GM12878 (cell line): ENCODE measurements at regions not wholly inside any gene's neighbourhood (a gene's known extent, or its start where the extent isn't known, plus 50 kb on each side); places are given as distances from the start of the nearest gene placed in this dataset.

Source experiments
- ATAC-seq: fragments of 200-7000 bp; cut with Tn5 transposase; 3 replicates; pipeline ENCODE4 v1.9.1; 2020; ENCODE audit warnings: mild to moderate bottlenecking, moderate library complexity
- BruUV-seq: library from RNA; stranded (reverse); fragments of 400-500 nt; replicated peaks from 2 replicates; lab custom pipeline; 2021; lab: Mats Ljungman, UMichigan
- CTCF ChIA-PET: fragments of 300-600 bp; sonication (Branson Sonifier 250); formaldehyde crosslinking; extraction: SDS; loops from one replicate; lab custom pipeline; 2021; ENCODE audit warnings: inconsistent platforms; lab: Yijun Ruan, JAX
- POLR2A ChIA-PET: fragments of 350-600 bp; formaldehyde crosslinking; extraction: SDS; loops from one replicate; lab custom pipeline; 2021; ENCODE audit warnings: inconsistent platforms; lab: Charles Lee
- RAD21 ChIA-PET: fragments of 300-600 bp; sonication (Branson Sonifier 250); formaldehyde crosslinking; loops from one replicate; lab custom pipeline; 2023; ENCODE audit warnings: antibody characterized with exemption; ENCODE audit not compliant: unreplicated experiment; lab: Charles Lee
- SMC1A ChIA-PET: fragments of 300-600 bp; sonication (Branson Sonifier 250); formaldehyde crosslinking; loops from one replicate; lab custom pipeline; 2023; ENCODE audit not compliant: unreplicated experiment, uncharacterized antibody; lab: Charles Lee
- DNase-seq: peaks from one replicate; pipeline ENCODE4 v3.0.0-alpha.2; 2011; ENCODE audit warnings: low read depth, low spot score
- FAIRE-seq: peaks from 3 replicates; lab custom pipeline; 2011; peaks lifted over from hg19 to GRCh38; lab: Jason Lieb, UNC
- H2AFZ ChIP-seq: 2 replicates; pipeline ENCODE4 v1.6.0; 2011; ENCODE audit warnings: low read depth, low read length, control low read depth; ENCODE audit not compliant: control insufficient read depth
- H3K27ac ChIP-seq: 2 replicates; pipeline ENCODE4 v1.5.1; 2011; ENCODE audit warnings: control low read depth; ENCODE audit not compliant: control insufficient read depth, insufficient read depth
- H3K27me3 ChIP-seq, 2 experiments: replicated peaks in 1 of 2; 2 replicates each; pipeline versions ENCODE4 v1.6.0 to v1.6.1; 2011; ENCODE audit warnings: low read length in 1 of 2; ENCODE audit not compliant: control insufficient read depth in 2 of 2, insufficient read depth in 2 of 2
- H3K36me3 ChIP-seq, 2 experiments: 2 replicates each; pipeline ENCODE4 v1.5.1; 2011; ENCODE audit warnings: low read length in 1 of 2; ENCODE audit not compliant: control insufficient read depth in 2 of 2, insufficient read depth in 2 of 2
- H3K4me1 ChIP-seq: 2 replicates; pipeline ENCODE4 v1.6.1; 2011; ENCODE audit warnings: mild to moderate bottlenecking, low read length, moderate library complexity, mixed read lengths; ENCODE audit not compliant: control insufficient read depth, insufficient read depth
- H3K4me2 ChIP-seq: 2 replicates; pipeline ENCODE4 v1.6.0; 2011; ENCODE audit warnings: control low read depth; ENCODE audit not compliant: control insufficient read depth, insufficient read depth
- H3K4me3 ChIP-seq: fragments of 200-600 bp; sonication (generic); 2 replicates; pipeline ENCODE4 v1.5.1; 2016
- H3K79me2 ChIP-seq: 2 replicates; pipeline ENCODE4 v1.6.0; 2011; ENCODE audit warnings: low read length; ENCODE audit not compliant: control insufficient read depth, insufficient read depth
- H3K9ac ChIP-seq: 2 replicates; pipeline ENCODE4 v1.8.0; 2011; ENCODE audit warnings: low read length, control low read depth, mixed read lengths; ENCODE audit not compliant: control insufficient read depth, insufficient read depth
- H3K9me3 ChIP-seq: replicated peaks from 3 replicates; pipeline ENCODE4 v1.5.1; 2011; ENCODE audit warnings: mild to moderate bottlenecking, low read length; ENCODE audit not compliant: control insufficient read depth, insufficient read depth
- H4K20me1 ChIP-seq: 2 replicates; pipeline ENCODE4 v1.6.0; 2011; ENCODE audit not compliant: control insufficient read depth, insufficient read depth
- ATF2 ChIP-seq: IDR thresholded peaks from 2 replicates; pipeline ENCODE4 v1.6.1; 2012; ENCODE audit warnings: low read length, inconsistent platforms
- BRCA1 ChIP-seq: IDR thresholded peaks from 2 replicates; pipeline ENCODE4 v1.6.1; 2011; ENCODE audit warnings: low read depth, low read length, improper control_type of control experiment
- CBX3 ChIP-seq: fragments of 200-600 bp; sonication (generic); IDR thresholded peaks from 2 replicates; pipeline ENCODE4 v1.6.1; 2016; ENCODE audit warnings: low read depth, borderline replicate concordance
- EED ChIP-seq: sonication (generic); IDR thresholded peaks from 2 replicates; pipeline ENCODE4 v1.6.1; 2016; ENCODE audit warnings: antibody characterized with exemption, low read depth
- FOXK2 ChIP-seq: fragments of 450-650 bp; IDR thresholded peaks from 2 replicates; pipeline ENCODE4 v1.6.1; 2017; ENCODE audit warnings: mild to moderate bottlenecking, moderate library complexity
- IRF4 ChIP-seq: IDR thresholded peaks from 2 replicates; pipeline ENCODE4 v1.6.1; 2011; ENCODE audit warnings: low read depth, low read length
- KDM1A ChIP-seq: fragments of 200-600 bp; sonication (generic); IDR thresholded peaks from 2 replicates; pipeline ENCODE4 v1.6.1; 2016; ENCODE audit warnings: borderline replicate concordance
- KLF5 ChIP-seq: fragments of 450-650 bp; IDR thresholded peaks from 2 replicates; pipeline ENCODE4 v1.6.1; 2014; ENCODE audit warnings: mild to moderate bottlenecking; ENCODE audit not compliant: partially characterized antibody
- MLLT1 ChIP-seq: fragments of 450-650 bp; IDR thresholded peaks from 2 replicates; pipeline ENCODE4 v1.6.1; 2016; ENCODE audit warnings: mild to moderate bottlenecking
- NR2C2 ChIP-seq: IDR thresholded peaks from 2 replicates; pipeline ENCODE4 v1.6.1; 2011; ENCODE audit warnings: borderline replicate concordance, low read depth; ENCODE audit not compliant: control insufficient read depth, insufficient read length
- SREBF1 ChIP-seq: IDR thresholded peaks from 2 replicates; pipeline ENCODE4 v1.6.1; 2012; ENCODE audit warnings: mild to moderate bottlenecking, low read length
- YY1 ChIP-seq: IDR thresholded peaks from 2 replicates; pipeline ENCODE4 v1.6.1; 2011; ENCODE audit warnings: low read depth, mild to moderate bottlenecking, low read length
- ZNF207 ChIP-seq: fragments of 450-650 bp; IDR thresholded peaks from 2 replicates; pipeline ENCODE4 v1.6.1; 2014; ENCODE audit warnings: antibody characterized with exemption, mild to moderate bottlenecking, borderline replicate concordance
- ZNF622 ChIP-seq: fragments of 450-650 bp; IDR thresholded peaks from 2 replicates; pipeline ENCODE4 v1.6.1; 2017; ENCODE audit warnings: mild to moderate bottlenecking, inconsistent platforms
- WGBS: methylation state at CpG from one replicate; pipeline ENCODE4 v1.1.6; 2016; ENCODE audit warnings: low lambda C conversion rate; ENCODE audit not compliant: insufficient replicate concordance, insufficient coverage; ENCODE audit errors: missing lambda C conversion rate; 5-methylcytosine and 5-hydroxymethylcytosine counted together
- in situ Hi-C: fragments of 300-500 bp; cut with MboI; formaldehyde crosslinking; loops from 9 replicates; pipeline ENCODE4 v1.14.3; 2018; ENCODE audit warnings: mixed read lengths
- intact Hi-C: fragments of 100-400 bp; cut with micrococcal nuclease; formaldehyde crosslinking; loops from one replicate; pipeline ENCODE4 v1.14.2; 2022; ENCODE audit not compliant: unreplicated experiment
- TF ChIP-seq, protein P1 (sequence below): fragments of 450-650 bp; IDR thresholded peaks from 2 replicates; pipeline ENCODE4 v1.6.1; 2017; ENCODE audit warnings: mild to moderate bottlenecking, moderate library complexity
- TF ChIP-seq, protein P2 (sequence below): IDR thresholded peaks from 2 replicates; pipeline ENCODE4 v1.6.1; 2012; ENCODE audit warnings: low read depth, low read length, improper control_type of control experiment
- TF ChIP-seq, protein P3 (sequence below): fragments of 450-650 bp; conservative IDR thresholded peaks from 2 replicates; pipeline ENCODE4 v1.6.1; 2017; ENCODE audit warnings: mild to moderate bottlenecking, moderate library complexity

GRCh38 chr11:116678887-116679286 is 93.9 kb downstream of the BUD13 start:
- H3K27ac ChIP-seq: no peak overlapping the region
- no peak overlapping the region for H3K4me2 ChIP-seq
- no peaks in the 10 kb centered on the region for H3K9me3 ChIP-seq
- no peak overlapping the region for H3K9ac ChIP-seq
- WGBS: 34% methylated on average over 3 of the region's 3 CpGs
- ChIA-PET POLR2A (no interaction called here), CTCF (no interaction called here), SMC1A (no interaction called here), RAD21 (no interaction called here)
- no peaks in the 10 kb centered on the region for H3K27me3 ChIP-seq
- intact Hi-C loops: no loop called here
- no peaks in the 10 kb centered on the region for H3K36me3 ChIP-seq
- no peak for FAIRE-seq
- no peak overlapping the region for H3K4me3 ChIP-seq
- no peaks in the 10 kb centered on the region for H3K79me2 ChIP-seq
- in situ Hi-C loops: no loop called here
- H2AFZ ChIP-seq: no peak overlapping the region
- BruUV-seq: no TSS peak
- DNase-seq: no peak
- ATAC-seq: no peak
- H3K4me1 ChIP-seq: no peaks in the 10 kb centered on the region
- H4K20me1 ChIP-seq: no peaks in the 10 kb centered on the region
- TF ChIP-seq EED (no peak), SREBF1 (no peak), NR2C2 (no peak), BRCA1 (no peak), ZNF622 (no peak), FOXK2 (no peak), ATF2 (no peak), MLLT1 (no peak), YY1 (no peak), ZNF207 (no peak), IRF4 (no peak), KDM1A (no peak), CBX3 (no peak), KLF5 (no peak)
- TF ChIP-seq, protein P1, sequence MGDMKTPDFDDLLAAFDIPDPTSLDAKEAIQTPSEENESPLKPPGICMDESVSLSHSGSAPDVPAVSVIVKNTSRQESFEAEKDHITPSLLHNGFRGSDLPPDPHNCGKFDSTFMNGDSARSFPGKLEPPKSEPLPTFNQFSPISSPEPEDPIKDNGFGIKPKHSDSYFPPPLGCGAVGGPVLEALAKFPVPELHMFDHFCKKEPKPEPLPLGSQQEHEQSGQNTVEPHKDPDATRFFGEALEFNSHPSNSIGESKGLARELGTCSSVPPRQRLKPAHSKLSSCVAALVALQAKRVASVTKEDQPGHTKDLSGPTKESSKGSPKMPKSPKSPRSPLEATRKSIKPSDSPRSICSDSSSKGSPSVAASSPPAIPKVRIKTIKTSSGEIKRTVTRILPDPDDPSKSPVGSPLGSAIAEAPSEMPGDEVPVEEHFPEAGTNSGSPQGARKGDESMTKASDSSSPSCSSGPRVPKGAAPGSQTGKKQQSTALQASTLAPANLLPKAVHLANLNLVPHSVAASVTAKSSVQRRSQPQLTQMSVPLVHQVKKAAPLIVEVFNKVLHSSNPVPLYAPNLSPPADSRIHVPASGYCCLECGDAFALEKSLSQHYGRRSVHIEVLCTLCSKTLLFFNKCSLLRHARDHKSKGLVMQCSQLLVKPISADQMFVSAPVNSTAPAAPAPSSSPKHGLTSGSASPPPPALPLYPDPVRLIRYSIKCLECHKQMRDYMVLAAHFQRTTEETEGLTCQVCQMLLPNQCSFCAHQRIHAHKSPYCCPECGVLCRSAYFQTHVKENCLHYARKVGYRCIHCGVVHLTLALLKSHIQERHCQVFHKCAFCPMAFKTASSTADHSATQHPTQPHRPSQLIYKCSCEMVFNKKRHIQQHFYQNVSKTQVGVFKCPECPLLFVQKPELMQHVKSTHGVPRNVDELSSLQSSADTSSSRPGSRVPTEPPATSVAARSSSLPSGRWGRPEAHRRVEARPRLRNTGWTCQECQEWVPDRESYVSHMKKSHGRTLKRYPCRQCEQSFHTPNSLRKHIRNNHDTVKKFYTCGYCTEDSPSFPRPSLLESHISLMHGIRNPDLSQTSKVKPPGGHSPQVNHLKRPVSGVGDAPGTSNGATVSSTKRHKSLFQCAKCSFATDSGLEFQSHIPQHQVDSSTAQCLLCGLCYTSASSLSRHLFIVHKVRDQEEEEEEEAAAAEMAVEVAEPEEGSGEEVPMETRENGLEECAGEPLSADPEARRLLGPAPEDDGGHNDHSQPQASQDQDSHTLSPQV: no peak
- TF ChIP-seq, protein P2, sequence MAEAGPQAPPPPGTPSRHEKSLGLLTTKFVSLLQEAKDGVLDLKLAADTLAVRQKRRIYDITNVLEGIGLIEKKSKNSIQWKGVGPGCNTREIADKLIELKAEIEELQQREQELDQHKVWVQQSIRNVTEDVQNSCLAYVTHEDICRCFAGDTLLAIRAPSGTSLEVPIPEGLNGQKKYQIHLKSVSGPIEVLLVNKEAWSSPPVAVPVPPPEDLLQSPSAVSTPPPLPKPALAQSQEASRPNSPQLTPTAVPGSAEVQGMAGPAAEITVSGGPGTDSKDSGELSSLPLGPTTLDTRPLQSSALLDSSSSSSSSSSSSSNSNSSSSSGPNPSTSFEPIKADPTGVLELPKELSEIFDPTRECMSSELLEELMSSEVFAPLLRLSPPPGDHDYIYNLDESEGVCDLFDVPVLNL: no peak
- TF ChIP-seq, protein P3, sequence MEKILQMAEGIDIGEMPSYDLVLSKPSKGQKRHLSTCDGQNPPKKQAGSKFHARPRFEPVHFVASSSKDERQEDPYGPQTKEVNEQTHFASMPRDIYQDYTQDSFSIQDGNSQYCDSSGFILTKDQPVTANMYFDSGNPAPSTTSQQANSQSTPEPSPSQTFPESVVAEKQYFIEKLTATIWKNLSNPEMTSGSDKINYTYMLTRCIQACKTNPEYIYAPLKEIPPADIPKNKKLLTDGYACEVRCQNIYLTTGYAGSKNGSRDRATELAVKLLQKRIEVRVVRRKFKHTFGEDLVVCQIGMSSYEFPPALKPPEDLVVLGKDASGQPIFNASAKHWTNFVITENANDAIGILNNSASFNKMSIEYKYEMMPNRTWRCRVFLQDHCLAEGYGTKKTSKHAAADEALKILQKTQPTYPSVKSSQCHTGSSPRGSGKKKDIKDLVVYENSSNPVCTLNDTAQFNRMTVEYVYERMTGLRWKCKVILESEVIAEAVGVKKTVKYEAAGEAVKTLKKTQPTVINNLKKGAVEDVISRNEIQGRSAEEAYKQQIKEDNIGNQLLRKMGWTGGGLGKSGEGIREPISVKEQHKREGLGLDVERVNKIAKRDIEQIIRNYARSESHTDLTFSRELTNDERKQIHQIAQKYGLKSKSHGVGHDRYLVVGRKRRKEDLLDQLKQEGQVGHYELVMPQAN: no peak
